ENCODE measurements at regions not wholly inside any gene's neighbourhood (a gene's known extent, or its start where the extent isn't known, plus 50 kb on each side); places are given as distances from the start of the nearest gene placed in this dataset.
"Not testable (repeated sequence)": the region's sequence is repeated elsewhere in the genome, so short reads cannot be mapped to it uniquely, and the experiment has no call there.

DNA sequence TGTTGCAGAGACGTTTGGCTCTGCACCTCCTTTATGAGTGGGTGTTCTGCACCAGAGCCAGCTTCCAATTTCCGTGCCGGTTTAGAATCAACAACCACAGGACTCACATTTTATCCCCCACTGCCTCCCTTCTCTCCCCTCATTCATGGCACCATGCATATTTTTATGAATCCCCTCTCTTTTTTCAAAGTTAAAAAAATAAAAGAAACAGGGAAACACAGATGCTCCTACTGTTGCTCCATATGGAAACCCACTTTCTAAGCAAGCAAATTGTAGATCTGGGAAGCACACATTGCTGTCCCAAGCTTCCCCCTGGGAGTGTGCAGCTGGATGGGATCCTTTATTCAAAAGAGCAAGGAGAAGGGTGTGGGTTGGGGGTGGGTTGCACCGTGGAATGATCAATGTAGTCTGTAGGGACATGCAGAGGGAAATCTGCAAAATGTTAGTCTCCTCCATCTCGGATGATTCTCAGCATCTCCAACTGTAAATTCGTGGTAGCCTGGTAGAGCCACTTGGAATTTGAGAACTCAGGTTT lies 410.0 kb upstream of the ADAMTSL1 start (continued):
- TF ChIP-seq, protein P1, sequence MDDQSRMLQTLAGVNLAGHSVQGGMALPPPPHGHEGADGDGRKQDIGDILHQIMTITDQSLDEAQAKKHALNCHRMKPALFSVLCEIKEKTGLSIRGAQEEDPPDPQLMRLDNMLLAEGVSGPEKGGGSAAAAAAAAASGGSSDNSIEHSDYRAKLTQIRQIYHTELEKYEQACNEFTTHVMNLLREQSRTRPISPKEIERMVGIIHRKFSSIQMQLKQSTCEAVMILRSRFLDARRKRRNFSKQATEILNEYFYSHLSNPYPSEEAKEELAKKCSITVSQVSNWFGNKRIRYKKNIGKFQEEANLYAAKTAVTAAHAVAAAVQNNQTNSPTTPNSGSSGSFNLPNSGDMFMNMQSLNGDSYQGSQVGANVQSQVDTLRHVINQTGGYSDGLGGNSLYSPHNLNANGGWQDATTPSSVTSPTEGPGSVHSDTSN (IDR thresholded peaks at IDR 0.05; ENCODE audit: insufficient replicate concordance, low read depth, low read length), result no peak
- no peak for TF ChIP-seq SUPT20H (IDR thresholded peaks at IDR 0.05; ENCODE audit: borderline replicate concordance, control insufficient read depth, low read depth, low read length)
- no peak for TF ChIP-seq ASH2L (IDR thresholded peaks at IDR 0.05; ENCODE audit: borderline replicate concordance, low read depth)
- TF ChIP-seq SIX5 (IDR thresholded peaks at IDR 0.05; ENCODE audit: low read depth, low read length, severe bottlenecking), result no peak
- no peak for TF ChIP-seq DPF2 (IDR thresholded peaks at IDR 0.05)
- no peak for TF ChIP-seq RB1 (IDR thresholded peaks at IDR 0.05; ENCODE audit: borderline replicate concordance)
- TF ChIP-seq, protein P2, sequence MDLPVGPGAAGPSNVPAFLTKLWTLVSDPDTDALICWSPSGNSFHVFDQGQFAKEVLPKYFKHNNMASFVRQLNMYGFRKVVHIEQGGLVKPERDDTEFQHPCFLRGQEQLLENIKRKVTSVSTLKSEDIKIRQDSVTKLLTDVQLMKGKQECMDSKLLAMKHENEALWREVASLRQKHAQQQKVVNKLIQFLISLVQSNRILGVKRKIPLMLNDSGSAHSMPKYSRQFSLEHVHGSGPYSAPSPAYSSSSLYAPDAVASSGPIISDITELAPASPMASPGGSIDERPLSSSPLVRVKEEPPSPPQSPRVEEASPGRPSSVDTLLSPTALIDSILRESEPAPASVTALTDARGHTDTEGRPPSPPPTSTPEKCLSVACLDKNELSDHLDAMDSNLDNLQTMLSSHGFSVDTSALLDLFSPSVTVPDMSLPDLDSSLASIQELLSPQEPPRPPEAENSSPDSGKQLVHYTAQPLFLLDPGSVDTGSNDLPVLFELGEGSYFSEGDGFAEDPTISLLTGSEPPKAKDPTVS (IDR thresholded peaks at IDR 0.05; ENCODE audit: low read depth, low read length), result no peak
- no peak for TF ChIP-seq STAT3 (IDR thresholded peaks at IDR 0.05; ENCODE audit: low read depth, low read length)
- no peak for TF ChIP-seq KLF5 (IDR thresholded peaks at IDR 0.05; ENCODE audit: partially characterized antibody)

DNA sequence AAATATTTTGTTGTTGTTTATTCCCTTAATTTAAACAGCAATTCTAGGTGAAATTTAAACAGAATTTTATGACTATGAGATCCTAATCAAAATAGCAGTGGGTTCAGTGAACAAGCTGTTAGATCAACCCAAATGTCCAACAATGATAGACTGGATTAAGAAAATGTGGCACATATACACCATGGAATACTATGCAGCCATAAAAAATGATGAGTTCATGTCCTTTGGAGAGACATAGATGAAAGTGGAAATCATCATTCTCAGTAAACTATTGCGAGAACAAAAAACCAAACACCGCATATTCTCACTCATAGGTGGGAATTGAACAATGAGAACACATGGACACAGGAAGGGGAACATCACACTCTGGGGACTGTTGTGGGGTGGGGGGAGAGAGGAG lies 407.3 kb upstream of the ADAMTSL1 start:
- H3K9ac ChIP-seq (ENCODE audit: control insufficient read depth, insufficient read depth, low read length); H3K79me2 ChIP-seq (ENCODE audit: control insufficient read depth, insufficient read depth, low read length); BruUV-seq (replicated peaks); H4K20me1 ChIP-seq (ENCODE audit: control insufficient read depth, insufficient read depth); SMC1A ChIA-PET (ENCODE audit: uncharacterized antibody, unreplicated experiment); in situ Hi-C loops (cut with MboI); intact Hi-C loops (cut with micrococcal nuclease; ENCODE audit: unreplicated experiment); H3K27ac ChIP-seq (ENCODE audit: control insufficient read depth, insufficient read depth); RAD21 ChIA-PET (ENCODE audit: unreplicated experiment); DNase-seq (ENCODE audit: low read depth, low spot score); H3K27me3 ChIP-seq (replicated peaks in 1 of 2; ENCODE audit: control insufficient read depth in 2 of 2, insufficient read depth in 2 of 2, low read length in 1 of 2); H3K4me1 ChIP-seq (ENCODE audit: control insufficient read depth, insufficient read depth, low read length); H3K9me3 ChIP-seq (replicated peaks; ENCODE audit: control insufficient read depth, insufficient read depth, low read length); H3K36me3 ChIP-seq (ENCODE audit: control insufficient read depth in 2 of 2, insufficient read depth in 2 of 2, low read length in 1 of 2); H3K4me3 ChIP-seq; ATAC-seq; CTCF ChIA-PET; POLR2A ChIA-PET; H2AFZ ChIP-seq (ENCODE audit: control insufficient read depth, low read depth, low read length); FAIRE-seq; H3K4me2 ChIP-seq (ENCODE audit: control insufficient read depth, insufficient read depth): not testable (repeated sequence)
- 38% methylated on average over 2 of the region's 2 CpGs for WGBS (ENCODE audit: insufficient coverage, insufficient replicate concordance, low lambda C conversion rate, missing lambda C conversion rate)
